ENCODE measurements at regions not wholly inside any gene's neighbourhood (a gene's known extent, or its start where the extent isn't known, plus 50 kb on each side); places are given as distances from the start of the nearest gene placed in this dataset.
A peak's percentile ranks its signal among the peaks of the same experiment; 100 is the strongest.

GRCh38 chr14:98368916-98369315 is 903.1 kb downstream of the BCL11B start:
- DNase-seq: no peak

GRCh38 chr14:98369344-98369743 is 902.7 kb downstream of the BCL11B start:
- DNase-seq: no peak

- no peak for DNase-seq
Measured at GRCh38 chr14:98370352-98370751, 901.6 kb downstream of the BCL11B start.

GRCh38 chr14:98371141-98371540 is 900.9 kb downstream of the BCL11B start:
- no peak for DNase-seq

DNA sequence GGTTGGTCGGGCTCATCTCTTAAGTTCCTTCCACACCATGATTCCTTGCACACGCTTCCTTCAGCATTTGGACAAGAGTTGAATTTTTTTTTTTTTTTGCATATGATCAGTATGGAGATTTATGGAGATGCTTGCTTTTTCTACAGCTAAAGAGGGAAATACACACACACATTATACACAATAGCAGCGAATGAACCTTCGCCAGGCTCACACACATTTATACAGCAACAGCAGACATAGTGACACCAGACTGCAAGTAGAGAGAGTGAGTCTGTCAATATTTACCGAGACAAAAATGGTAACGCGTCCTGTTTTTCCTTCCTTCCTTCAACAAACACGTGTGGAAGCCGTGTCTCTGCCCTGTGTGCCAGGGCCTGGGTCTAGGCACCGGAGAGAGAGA is 897.9 kb downstream of the BCL11B start:
- no peak for DNase-seq

DNA sequence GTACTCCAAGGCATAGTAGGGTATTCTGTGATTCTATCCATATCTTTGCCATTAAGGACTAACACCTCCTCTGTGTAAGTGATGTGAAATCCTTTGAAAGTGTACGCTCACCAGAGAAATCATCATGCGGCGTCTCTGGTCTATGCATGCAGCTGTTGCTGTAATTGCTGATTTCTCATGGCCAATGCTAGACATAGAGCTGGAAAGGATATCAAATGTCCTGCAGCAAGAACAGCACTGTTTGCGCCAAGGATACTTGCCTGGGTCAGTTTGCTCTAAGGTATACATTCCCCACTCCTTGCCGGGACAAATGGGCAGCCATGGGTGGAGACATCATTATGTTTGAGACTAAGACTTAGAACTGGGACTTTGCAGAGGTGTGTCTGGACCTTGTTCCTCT is 896.4 kb downstream of the BCL11B start:
- peak; percentile 36 for DNase-seq

GRCh38 chr14:98379830-98380229 is 892.2 kb downstream of the BCL11B start:
- no peak for DNase-seq

DNA sequence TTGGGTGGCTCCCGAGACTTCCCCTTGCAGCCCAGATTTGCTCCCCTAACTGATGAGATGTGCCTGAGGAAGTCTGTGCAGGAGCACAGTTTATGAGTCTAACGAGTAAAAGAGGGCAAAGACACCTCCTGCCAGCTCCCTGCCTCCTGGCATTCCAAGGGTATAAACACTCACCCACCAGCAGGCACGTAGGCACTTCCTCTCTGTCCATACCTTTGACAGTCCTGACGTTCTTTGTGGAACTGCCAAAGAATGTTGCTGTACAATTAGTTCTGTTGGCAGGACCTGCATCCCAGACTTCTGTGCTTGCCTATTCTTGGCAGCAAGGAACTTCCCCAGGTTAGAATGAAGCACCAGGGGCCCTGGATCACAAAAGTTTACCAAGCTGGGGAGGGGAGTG is 889.3 kb downstream of the BCL11B start:
- no peak for DNase-seq

DNA sequence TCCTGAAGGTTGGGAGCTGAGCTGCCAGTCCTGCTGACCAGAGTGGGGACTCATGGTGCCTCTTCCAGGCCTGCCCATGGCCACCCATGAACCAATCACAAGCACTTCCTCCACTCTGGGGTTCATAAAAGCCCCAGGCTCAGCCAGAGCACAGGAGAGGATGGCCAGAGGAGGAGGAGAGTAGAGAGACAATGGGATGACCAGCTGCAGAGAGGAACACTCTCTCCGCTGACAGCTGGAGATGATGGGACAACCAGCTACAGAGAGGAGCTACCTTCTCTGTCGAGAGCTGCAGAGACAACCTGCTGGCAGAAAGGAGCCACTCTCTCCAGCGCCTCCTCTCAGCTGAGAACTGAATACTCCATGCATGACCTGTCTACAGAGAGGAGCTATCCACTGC is 886.1 kb downstream of the BCL11B start:
- no peak for DNase-seq

DNA sequence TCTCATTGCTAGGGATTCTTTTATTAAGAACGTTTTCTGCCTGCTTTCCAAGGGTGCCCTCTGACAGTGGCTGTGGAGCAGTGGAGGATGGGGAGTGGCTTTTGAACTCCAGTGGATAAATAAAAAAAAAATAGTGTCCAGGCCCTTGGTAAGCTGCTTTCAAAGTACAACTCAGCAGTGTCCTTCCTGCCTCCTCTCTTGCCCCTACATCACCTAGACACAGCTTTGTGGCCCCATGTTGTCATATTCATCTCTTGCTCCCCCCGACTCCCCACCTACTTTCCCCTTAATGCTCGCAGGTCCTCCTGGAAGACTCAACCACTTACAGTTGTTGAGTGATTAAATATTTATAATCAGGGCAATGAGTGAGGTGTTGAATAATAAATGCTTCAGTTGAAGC is 880.9 kb downstream of the BCL11B start:
- no peak for DNase-seq

DNA sequence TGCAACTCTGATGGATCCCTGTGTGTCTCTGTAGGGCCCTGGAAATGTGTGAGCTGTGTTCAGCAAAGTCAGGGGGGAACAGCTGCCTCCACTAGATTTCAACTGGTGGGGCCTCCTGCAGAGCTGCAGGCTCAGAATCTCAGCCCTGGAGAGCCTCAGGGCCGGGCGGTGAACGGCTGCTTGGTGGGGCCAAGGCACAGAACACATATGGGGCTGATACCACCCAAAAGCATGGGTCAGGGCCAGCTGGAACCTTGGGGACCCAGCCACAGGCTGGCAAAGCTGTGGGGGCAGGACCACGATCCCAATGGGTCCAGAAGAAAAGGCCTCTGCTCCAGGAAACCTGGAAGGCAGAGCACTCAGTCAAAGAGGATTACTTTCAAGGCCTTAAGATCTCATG is 878.5 kb downstream of the BCL11B start:
- no peak for DNase-seq

DNA sequence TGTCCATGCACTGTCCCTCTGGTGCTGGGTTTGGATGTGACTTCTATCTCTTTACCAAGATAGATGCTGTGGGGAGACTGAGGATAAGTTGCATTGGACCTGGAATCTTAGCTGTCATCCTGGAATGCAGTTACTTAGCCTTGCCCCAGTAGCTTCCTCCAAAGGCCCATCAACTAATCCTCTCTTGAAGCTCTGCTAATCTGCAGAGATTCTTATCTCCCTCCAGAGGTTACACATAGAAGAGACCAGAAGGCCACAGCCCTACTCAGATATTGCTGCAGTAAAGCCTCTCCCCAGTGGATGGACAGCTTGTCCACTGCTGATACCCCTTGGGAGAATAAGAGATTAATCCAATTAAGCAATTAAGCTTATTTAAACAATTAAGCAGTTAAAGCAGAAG is 867.2 kb downstream of the BCL11B start:
- no peak for DNase-seq

GRCh38 chr14:98408024-98408555 is 863.9 kb downstream of the BCL11B start:
- DNase-seq: no peak

GRCh38 chr14:98408713-98409112 is 863.3 kb downstream of the BCL11B start:
- DNase-seq: no peak

DNA sequence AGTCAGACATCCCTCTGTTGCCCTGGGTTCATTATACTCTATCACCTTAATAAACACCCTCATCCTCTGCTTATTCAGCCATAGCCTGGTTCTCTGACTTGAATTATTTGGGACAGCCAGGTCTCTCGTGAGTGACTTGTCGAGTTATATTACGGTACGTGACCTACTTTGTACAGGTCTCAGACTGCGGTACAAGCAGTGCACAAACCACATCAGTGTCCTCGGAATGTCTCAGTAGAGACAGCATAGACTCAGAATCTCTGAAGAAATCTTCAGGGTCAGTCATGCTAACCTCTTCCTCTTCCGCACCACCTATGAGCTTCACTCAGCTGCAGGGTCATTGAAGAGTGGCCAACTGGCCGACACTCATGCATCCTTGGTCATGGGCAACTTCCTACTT is 860.8 kb downstream of the BCL11B start:
- no peak for DNase-seq

DNA sequence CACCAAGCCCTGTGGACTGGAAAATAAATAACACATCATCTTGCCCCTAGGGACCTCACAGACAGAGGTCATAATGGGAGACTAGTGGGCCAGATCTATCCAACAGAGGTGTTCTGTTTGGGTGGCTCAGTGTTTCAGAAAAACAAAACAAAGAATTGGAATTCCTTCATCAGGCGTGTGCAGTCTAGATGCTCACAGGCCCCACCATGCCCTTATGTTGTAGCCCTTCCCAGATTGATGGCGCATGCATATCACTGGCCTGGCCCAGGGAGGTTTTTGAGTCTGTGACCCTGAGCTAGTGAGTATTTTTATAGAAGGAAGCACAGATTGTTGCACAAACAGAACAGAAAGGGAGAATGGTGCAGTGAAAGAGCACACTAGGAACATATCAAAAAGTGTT is 859.6 kb downstream of the BCL11B start:
- DNase-seq: no peak

- no peak for DNase-seq
Measured at GRCh38 chr14:98415766-98416165, 856.2 kb downstream of the BCL11B start.

GRCh38 chr14:98417001-98417400 is 855.0 kb downstream of the BCL11B start:
- DNase-seq: no peak

DNA sequence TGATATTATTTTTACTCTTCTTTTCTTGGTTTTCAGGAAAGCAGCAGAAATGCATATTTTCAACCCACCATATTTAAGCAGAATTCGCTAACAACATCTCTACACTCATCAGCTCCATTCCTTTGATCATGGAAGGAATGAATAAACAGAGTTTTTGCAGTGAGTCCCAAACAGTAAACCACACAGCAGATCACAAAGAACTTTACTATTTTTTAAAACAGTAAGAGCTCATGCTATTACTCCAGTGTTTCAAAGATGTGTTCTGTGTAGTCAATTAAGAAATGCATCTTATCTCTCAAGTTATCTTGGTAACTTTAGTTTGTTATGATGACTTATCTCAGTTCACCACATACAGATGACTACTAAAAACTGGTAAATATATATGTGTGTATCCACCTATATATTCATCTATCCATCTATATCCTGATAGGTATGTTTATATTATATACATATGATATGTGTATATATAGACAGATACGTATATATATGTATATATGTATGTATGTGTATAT is 843.5 kb downstream of the BCL11B start:
- no peak for DNase-seq

- DNase-seq: no peak
Measured at GRCh38 chr14:98433436-98433835, 838.6 kb downstream of the BCL11B start.

- DNase-seq: no peak
Measured at GRCh38 chr14:98437113-98437512, 834.9 kb downstream of the BCL11B start.

DNA sequence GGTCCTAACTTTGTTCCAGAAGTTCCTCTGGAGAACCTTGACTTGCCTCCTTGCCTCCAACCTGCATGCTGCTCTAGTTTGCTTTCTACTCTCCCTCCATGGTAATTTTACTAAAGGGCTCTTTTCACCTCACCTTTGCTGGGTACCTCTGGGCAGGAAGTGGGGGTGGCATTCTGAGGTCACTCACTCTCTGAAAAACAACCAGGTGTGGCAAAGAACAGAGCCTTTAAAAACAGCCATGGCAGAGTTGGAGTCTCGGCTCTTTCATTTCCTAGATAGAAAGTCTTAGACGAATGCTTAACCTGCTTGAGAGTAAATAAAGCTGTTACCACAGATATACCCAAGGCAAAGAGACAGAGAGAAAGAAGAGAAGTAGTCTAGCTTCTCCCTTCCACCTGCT is 827.9 kb downstream of the BCL11B start:
- DNase-seq: no peak

DNA sequence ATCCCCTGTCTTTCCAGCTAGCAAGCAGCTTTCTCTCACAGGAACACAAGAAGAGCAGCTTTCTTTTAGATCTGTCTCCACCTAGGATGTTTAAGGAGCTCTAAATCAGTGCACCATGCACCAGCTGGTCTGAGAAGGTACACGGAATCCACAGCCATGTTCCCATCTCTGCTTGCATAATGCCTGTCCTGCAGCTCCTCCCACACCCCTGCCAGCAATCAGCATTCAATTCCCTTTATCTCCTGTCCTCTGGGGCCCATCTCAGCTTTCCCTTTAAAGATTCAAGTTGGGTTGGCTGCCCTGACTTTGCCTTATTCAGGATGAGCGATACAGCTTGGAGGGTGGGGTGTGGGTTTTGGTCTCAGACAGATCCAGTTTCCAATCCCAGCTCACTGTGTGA is 826.3 kb downstream of the BCL11B start:
- DNase-seq: no peak

GRCh38 chr14:98446508-98446907 is 825.5 kb downstream of the BCL11B start:
- no peak for DNase-seq

GRCh38 chr14:98456231-98456630 is 815.8 kb downstream of the BCL11B start:
- DNase-seq: peak; percentile 41

DNA sequence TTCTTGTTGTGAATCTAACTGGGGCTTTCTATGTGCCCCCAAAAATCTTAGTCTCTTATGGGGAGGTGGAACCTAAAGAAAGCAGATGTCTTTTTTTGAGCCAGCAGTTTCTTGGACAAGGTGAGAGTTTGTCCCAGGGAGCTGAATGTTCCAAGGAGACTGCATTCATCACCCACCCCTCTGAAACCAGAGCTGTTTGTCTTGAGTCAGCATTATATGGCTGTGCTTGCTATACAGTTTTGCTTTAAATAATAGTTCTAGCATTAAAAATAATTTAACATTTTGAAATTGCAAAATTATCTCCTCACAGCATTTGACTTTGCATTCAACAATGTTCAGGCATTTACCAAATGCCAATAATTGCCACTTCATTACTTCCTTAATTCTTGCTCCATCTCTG is 813.3 kb downstream of the BCL11B start:
- DNase-seq: no peak

Data from right hindlimb (tissue), 1 donor.